ENCODE measurements at regions not wholly inside any gene's neighbourhood (a gene's known extent, or its start where the extent isn't known, plus 50 kb on each side); places are given as distances from the start of the nearest gene placed in this dataset.

GRCh38 chr13:50366488-50367174 is 351.4 kb downstream of the KCNRG start:
- no peak for TF ChIP-seq CTCF (IDR thresholded peaks at IDR 0.05)
- TF ChIP-seq ZFX (IDR thresholded peaks at IDR 0.05; ENCODE audit: borderline replicate concordance), result no peak
